DND-41 (cell line): ENCODE measurements at regions not wholly inside any gene's neighbourhood (a gene's known extent, or its start where the extent isn't known, plus 50 kb on each side); places are given as distances from the start of the nearest gene placed in this dataset.

Experiments used
- ATAC-seq: fragments of 200-7000 bp; cut with Tn5 transposase; 3 replicates; pipeline ENCODE4 v1.9.1; 2021; ENCODE audit warnings: low read depth; ENCODE audit not compliant: insufficient read depth
- DNase-seq: peaks from one replicate; pipeline ENCODE4 v3.0.0-alpha.2; 2020
- H2AFZ ChIP-seq: 2 replicates; pipeline ENCODE4 v1.6.0; 2012; ENCODE audit warnings: low read depth, low read length
- H3K27ac ChIP-seq: 2 replicates; pipeline ENCODE4 v1.5.1; 2012; ENCODE audit warnings: low read length, inconsistent platforms
- H3K27me3 ChIP-seq: fragments of 200-600 bp; sonication (generic); 2 replicates; pipeline ENCODE4 v1.6.0; 2012; ENCODE audit warnings: low read length, mild to moderate bottlenecking, inconsistent platforms; ENCODE audit not compliant: insufficient read depth, poor library complexity
- H3K36me3 ChIP-seq: 2 replicates; pipeline ENCODE4 v1.5.1; 2012; ENCODE audit warnings: low read length, inconsistent platforms; ENCODE audit not compliant: insufficient read depth
- H3K4me1 ChIP-seq: 2 replicates; pipeline ENCODE4 v1.5.1; 2012; ENCODE audit warnings: mild to moderate bottlenecking, low read length; ENCODE audit not compliant: insufficient read depth
- H3K4me2 ChIP-seq: 2 replicates; pipeline ENCODE4 v1.6.0; 2012; ENCODE audit warnings: mild to moderate bottlenecking, moderate library complexity, low read length, inconsistent platforms; ENCODE audit not compliant: insufficient read depth
- H3K4me3 ChIP-seq, 2 experiments: fragments of 200-600 bp in 1 of 2; shearing (Covaris generic) in 1 of 2; 2 replicates each; pipeline ENCODE4 v1.5.1; 2012 to 2016; ENCODE audit warnings: inconsistent platforms in 2 of 2, low read length in 2 of 2, mild to moderate bottlenecking in 2 of 2, low read depth in 1 of 2, moderate library complexity in 1 of 2
- H3K79me2 ChIP-seq: 2 replicates; pipeline ENCODE4 v1.6.0; 2012; ENCODE audit warnings: low read length, inconsistent platforms; ENCODE audit not compliant: insufficient read depth
- H3K9ac ChIP-seq: 2 replicates; pipeline ENCODE4 v1.6.0; 2012; ENCODE audit warnings: low read depth, mild to moderate bottlenecking, inconsistent platforms, low read length, moderate library complexity
- H3K9me3 ChIP-seq: 2 replicates; pipeline ENCODE4 v1.5.1; 2012; ENCODE audit warnings: low read length, moderate library complexity, mild to moderate bottlenecking, inconsistent platforms; ENCODE audit not compliant: insufficient read depth, severe bottlenecking
- H4K20me1 ChIP-seq: 2 replicates; pipeline ENCODE4 v1.6.0; 2012; ENCODE audit warnings: low read length; ENCODE audit not compliant: insufficient read depth
- CTCF ChIP-seq: IDR thresholded peaks from 2 replicates; pipeline ENCODE4 v1.5.1; 2012; ENCODE audit warnings: borderline replicate concordance, low read length, moderate library complexity, mild to moderate bottlenecking; ENCODE audit not compliant: poor library complexity, severe bottlenecking; ENCODE audit errors: extremely low read depth
- EZH2 ChIP-seq: IDR thresholded peaks from 3 replicates; pipeline ENCODE4 v1.6.1; 2012; ENCODE audit warnings: borderline replicate concordance, low read depth, mild to moderate bottlenecking, moderate library complexity, low read length, inconsistent platforms; ENCODE audit not compliant: severe bottlenecking

- ATAC-seq, result no peak
- Histone ChIP-seq H2AFZ (no peak overlapping the region), H4K20me1 (no peaks in the 10 kb centered on the region), H3K9ac (no peak overlapping the region), H3K27me3 (no peaks in the 10 kb centered on the region), H3K27ac (no peak overlapping the region), H3K79me2 (no peaks in the 10 kb centered on the region), H3K4me1 (no peaks in the 10 kb centered on the region), H3K4me3 (no peak overlapping the region), H3K36me3 (no peaks in the 10 kb centered on the region), H3K9me3 (no peaks in the 10 kb centered on the region), H3K4me2 (no peak overlapping the region)
- DNase-seq, result no peak
- TF ChIP-seq EZH2 (no peak), CTCF (no peak)
These were observed 199.2 kb upstream of the COPS8 start for GRCh38 chr2:236886456-236886855.

GRCh38 chr2:236887531-236887930 is 198.2 kb upstream of the COPS8 start:
- TF ChIP-seq EZH2 (no peak), CTCF (no peak)
- no peak for DNase-seq
- H3K4me1 ChIP-seq, result no peaks in the 10 kb centered on the region
- H4K20me1 ChIP-seq, result no peaks in the 10 kb centered on the region
- H3K36me3 ChIP-seq, result no peaks in the 10 kb centered on the region
- no peak overlapping the region for H3K27ac ChIP-seq
- no peaks in the 10 kb centered on the region for H3K79me2 ChIP-seq
- H3K9me3 ChIP-seq, result no peaks in the 10 kb centered on the region
- no peak for ATAC-seq
- H3K4me2 ChIP-seq, result no peak overlapping the region
- H2AFZ ChIP-seq, result no peak overlapping the region
- H3K4me3 ChIP-seq, result no peak overlapping the region
- peaks cover 4% of the 10 kb centered on the region for H3K27me3 ChIP-seq
- H3K9ac ChIP-seq, result no peak overlapping the region

GRCh38 chr2:236887953-236888793 is 197.5 kb upstream of the COPS8 start:
- DNase-seq (no peak), ATAC-seq (no peak)
- no peak overlapping the region for H3K4me3 ChIP-seq
- peaks cover 10% of the 10 kb centered on the region for H3K27me3 ChIP-seq
- H4K20me1 ChIP-seq, result no peaks in the 10 kb centered on the region
- no peak overlapping the region for H3K27ac ChIP-seq
- H2AFZ ChIP-seq, result no peak overlapping the region
- TF ChIP-seq CTCF (no peak), EZH2 (no peak)
- H3K79me2 ChIP-seq, result no peaks in the 10 kb centered on the region
- H3K36me3 ChIP-seq, result no peaks in the 10 kb centered on the region
- H3K4me1 ChIP-seq, result no peaks in the 10 kb centered on the region
- no peak overlapping the region for H3K4me2 ChIP-seq
- no peaks in the 10 kb centered on the region for H3K9me3 ChIP-seq
- H3K9ac ChIP-seq, result no peak overlapping the region
